GM18520 (cell line): ENCODE measurements at regions not wholly inside any gene's neighbourhood (a gene's known extent, or its start where the extent isn't known, plus 50 kb on each side); places are given as distances from the start of the nearest gene placed in this dataset.

Source experiments
- ATAC-seq: cut with Tn5 transposase; IDR thresholded peaks from one replicate; pipeline ENCODE4 v1.9.1; 2021; ENCODE audit not compliant: unreplicated experiment

- no peak for ATAC-seq
Measured at GRCh38 chr1:208820580-208821212, 576.5 kb upstream of the PLXNA2 start.

GRCh38 chr1:208821939-208822338 lies 577.8 kb upstream of the PLXNA2 start:
- ATAC-seq, result no peak

GRCh38 chr1:208825300-208825699 lies 581.1 kb upstream of the PLXNA2 start:
- ATAC-seq, result no peak

- no peak for ATAC-seq
Measured at GRCh38 chr1:208829595-208829994, 585.4 kb upstream of the PLXNA2 start.

GRCh38 chr1:208834381-208835096 lies 590.4 kb upstream of the PLXNA2 start:
- ATAC-seq, result no peak

GRCh38 chr1:208835097-208835463 lies 590.9 kb upstream of the PLXNA2 start:
- no peak for ATAC-seq

GRCh38 chr1:208835781-208836180 lies 591.6 kb upstream of the PLXNA2 start:
- ATAC-seq, result no peak

GRCh38 chr1:208837242-208837641 lies 593.1 kb upstream of the PLXNA2 start:
- ATAC-seq, result no peak

GRCh38 chr1:208841436-208841835 lies 597.3 kb upstream of the PLXNA2 start:
- ATAC-seq, result no peak

- ATAC-seq, result no peak
Measured at GRCh38 chr1:208842451-208842850, 598.3 kb upstream of the PLXNA2 start.

GRCh38 chr1:208844158-208844557 lies 600.0 kb upstream of the PLXNA2 start:
- ATAC-seq, result no peak

GRCh38 chr1:208848854-208849253 lies 604.7 kb upstream of the PLXNA2 start:
- ATAC-seq, result no peak

- no peak for ATAC-seq
Measured at GRCh38 chr1:208850442-208850841, 606.3 kb upstream of the PLXNA2 start.

- ATAC-seq, result no peak
Measured at GRCh38 chr1:208851366-208851765, 607.2 kb upstream of the PLXNA2 start.

GRCh38 chr1:208852911-208853310 lies 608.7 kb upstream of the PLXNA2 start:
- ATAC-seq, result no peak

GRCh38 chr1:208855403-208855802 lies 611.2 kb upstream of the PLXNA2 start:
- ATAC-seq, result no peak

GRCh38 chr1:208857465-208857864 lies 613.3 kb upstream of the PLXNA2 start:
- ATAC-seq, result no peak

- ATAC-seq, result no peak
Measured at GRCh38 chr1:208858738-208859137, 614.6 kb upstream of the PLXNA2 start.

GRCh38 chr1:208864366-208864965 lies 620.3 kb upstream of the PLXNA2 start:
- ATAC-seq, result no peak

- no peak for ATAC-seq
Measured at GRCh38 chr1:208866386-208866955, 622.3 kb upstream of the PLXNA2 start.

GRCh38 chr1:208868554-208868953 lies 624.4 kb upstream of the PLXNA2 start:
- ATAC-seq, result no peak

GRCh38 chr1:208874915-208875314 lies 630.7 kb upstream of the PLXNA2 start:
- ATAC-seq, result no peak
